ENCODE measurements at regions not wholly inside any gene's neighbourhood (a gene's known extent, or its start where the extent isn't known, plus 50 kb on each side); places are given as distances from the start of the nearest gene placed in this dataset.

- intact Hi-C loops (cut with DNase I), result no loop called here
- Histone ChIP-seq H3K27ac (no peak overlapping the region), H3K36me3 (no peaks in the 10 kb centered on the region), H3K27me3 (no peaks in the 10 kb centered on the region), H3K4me3 (no peak overlapping the region), H3K4me1 (peaks cover 0 to 5% (median 0%) of the 10 kb centered on the region in 3 donors), H3K9me3 (no peaks in the 10 kb centered on the region)
- no peak for DNase-seq
- TF ChIP-seq CTCF (IDR thresholded peaks at IDR 0.05) (peak in 3 of 6 experiments; percentile 7 to 43 (median 14)), POLR2A (IDR thresholded peaks at IDR 0.05) (no peak)
- 36 to 44% methylated on average over 1 of the region's 1 CpG for WGBS, 2 donors
These were observed 425.1 kb upstream of the JAG1 start for GRCh38 chr20:11098888-11099287.

GRCh38 chr20:11101243-11101642 lies 427.4 kb upstream of the JAG1 start:
- Histone ChIP-seq H3K36me3 (no peaks in the 10 kb centered on the region), H3K27me3 (no peaks in the 10 kb centered on the region), H3K9me3 (no peaks in the 10 kb centered on the region), H3K27ac (no peak overlapping the region), H3K4me1 (peaks cover 0 to 5% (median 0%) of the 10 kb centered on the region in 3 donors), H3K4me3 (no peak overlapping the region)
- intact Hi-C loops (cut with DNase I), result no loop called here
- 52 to 61% methylated on average over 2 of the region's 2 CpGs for WGBS, 2 donors
- TF ChIP-seq CTCF (IDR thresholded peaks at IDR 0.05), result no peak
- TF ChIP-seq POLR2A (IDR thresholded peaks at IDR 0.05), result no peak
- no peak for DNase-seq

GRCh38 chr20:11101696-11102095 lies 427.9 kb upstream of the JAG1 start:
- Histone ChIP-seq H3K36me3 (no peaks in the 10 kb centered on the region), H3K4me1 (peaks cover 0 to 5% (median 0%) of the 10 kb centered on the region in 3 donors), H3K4me3 (no peak overlapping the region), H3K9me3 (no peaks in the 10 kb centered on the region), H3K27me3 (no peaks in the 10 kb centered on the region), H3K27ac (no peak overlapping the region)
- TF ChIP-seq CTCF (IDR thresholded peaks at IDR 0.05) (no peak), POLR2A (IDR thresholded peaks at IDR 0.05) (no peak)
- DNase-seq, result no peak
- 84 to 92% methylated on average over 7 of the region's 7 CpGs for WGBS, 2 donors
- intact Hi-C loops (cut with DNase I), result no loop called here

GRCh38 chr20:11103866-11104265 lies 430.1 kb upstream of the JAG1 start:
- Histone ChIP-seq H3K36me3 (no peaks in the 10 kb centered on the region), H3K27ac (no peak overlapping the region), H3K4me1 (peaks cover 0 to 11% (median 0%) of the 10 kb centered on the region in 3 donors), H3K27me3 (no peaks in the 10 kb centered on the region), H3K9me3 (no peaks in the 10 kb centered on the region), H3K4me3 (no peak overlapping the region)
- no peak for DNase-seq
- intact Hi-C loops (cut with DNase I), result no loop called here
- TF ChIP-seq POLR2A (IDR thresholded peaks at IDR 0.05), result no peak
- TF ChIP-seq CTCF (IDR thresholded peaks at IDR 0.05), result no peak
- 77 to 100% methylated on average over 1 of the region's 1 CpG for WGBS, 2 donors

GRCh38 chr20:11108102-11108810 lies 434.5 kb upstream of the JAG1 start:
- Histone ChIP-seq H3K27me3 (no peaks in the 10 kb centered on the region), H3K9me3 (no peaks in the 10 kb centered on the region)
- TF ChIP-seq POLR2A (IDR thresholded peaks at IDR 0.05) (no peak), CTCF (IDR thresholded peaks at IDR 0.05) (no peak)

More at GRCh38 chr20:11108102-11108810, 434.5 kb upstream of the JAG1 start:
- no peak for DNase-seq
- WGBS, 2 donors, result 64 to 67% methylated on average over 4 of the region's 4 CpGs
- H3K27ac ChIP-seq, result no peak overlapping the region
- no peak overlapping the region for H3K4me3 ChIP-seq
- H3K4me1 ChIP-seq, result peaks cover 0 to 6% (median 0%) of the 10 kb centered on the region in 3 donors
- no peaks in the 10 kb centered on the region for H3K36me3 ChIP-seq
- intact Hi-C loops (cut with DNase I), result no loop called here
